DOHH2 (cell line): ENCODE measurements at regions not wholly inside any gene's neighbourhood (a gene's known extent, or its start where the extent isn't known, plus 50 kb on each side); places are given as distances from the start of the nearest gene placed in this dataset.

Experiments
- EZH2phosphoT487 ChIP-seq: fragments of 200-600 bp; sonication (generic); IDR thresholded peaks from 2 replicates; pipeline ENCODE4 v1.6.1; 2017; ENCODE audit warnings: borderline replicate concordance, mild to moderate bottlenecking, antibody characterized with exemption, low read length, moderate library complexity, mixed read lengths
- TF ChIP-seq, protein P1 (sequence below): fragments of 200-600 bp; sonication (generic); IDR thresholded peaks from one replicate; pipeline ENCODE4 v1.5.1; 2014; ENCODE audit warnings: antibody characterized with exemption, mild to moderate bottlenecking, low read depth, low read length; ENCODE audit not compliant: poor library complexity, severe bottlenecking

DNA sequence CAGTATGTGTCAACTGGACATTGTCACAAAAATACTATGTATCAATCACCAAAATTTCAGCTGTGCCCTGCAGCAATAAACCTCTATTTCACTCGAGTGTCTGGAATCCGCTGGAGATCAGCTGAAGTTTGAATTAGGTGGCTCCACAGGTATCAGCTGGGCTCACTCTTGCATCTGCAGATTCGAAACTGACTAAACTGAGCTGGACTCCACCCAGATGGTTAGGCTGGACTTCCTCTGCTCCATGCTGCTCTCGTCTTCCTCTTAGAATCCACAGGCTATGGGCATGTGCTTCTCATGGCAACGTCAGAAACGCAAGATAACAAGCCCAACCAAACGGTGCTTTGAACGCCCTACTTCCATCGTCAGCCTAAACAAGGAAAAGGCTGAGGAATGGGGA lies 565.3 kb upstream of the ROBO2 start:
- TF ChIP-seq EZH2phosphoT487: no peak
- TF ChIP-seq, protein P1, sequence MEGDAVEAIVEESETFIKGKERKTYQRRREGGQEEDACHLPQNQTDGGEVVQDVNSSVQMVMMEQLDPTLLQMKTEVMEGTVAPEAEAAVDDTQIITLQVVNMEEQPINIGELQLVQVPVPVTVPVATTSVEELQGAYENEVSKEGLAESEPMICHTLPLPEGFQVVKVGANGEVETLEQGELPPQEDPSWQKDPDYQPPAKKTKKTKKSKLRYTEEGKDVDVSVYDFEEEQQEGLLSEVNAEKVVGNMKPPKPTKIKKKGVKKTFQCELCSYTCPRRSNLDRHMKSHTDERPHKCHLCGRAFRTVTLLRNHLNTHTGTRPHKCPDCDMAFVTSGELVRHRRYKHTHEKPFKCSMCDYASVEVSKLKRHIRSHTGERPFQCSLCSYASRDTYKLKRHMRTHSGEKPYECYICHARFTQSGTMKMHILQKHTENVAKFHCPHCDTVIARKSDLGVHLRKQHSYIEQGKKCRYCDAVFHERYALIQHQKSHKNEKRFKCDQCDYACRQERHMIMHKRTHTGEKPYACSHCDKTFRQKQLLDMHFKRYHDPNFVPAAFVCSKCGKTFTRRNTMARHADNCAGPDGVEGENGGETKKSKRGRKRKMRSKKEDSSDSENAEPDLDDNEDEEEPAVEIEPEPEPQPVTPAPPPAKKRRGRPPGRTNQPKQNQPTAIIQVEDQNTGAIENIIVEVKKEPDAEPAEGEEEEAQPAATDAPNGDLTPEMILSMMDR: no peak
